Fibroblast of lung (primary cell): ENCODE measurements at regions not wholly inside any gene's neighbourhood (a gene's known extent, or its start where the extent isn't known, plus 50 kb on each side); places are given as distances from the start of the nearest gene placed in this dataset.

ENCODE experiments used
- DNase-seq, 2 donors: peaks; one replicate each; pipeline versions ENCODE4 v3.0.0 to v3.0.0-alpha.2; 2010; ENCODE audit warnings: low read depth in 2 of 2
- H2AFZ ChIP-seq: 2 replicates; pipeline ENCODE4 v1.5.1; 2012; ENCODE audit warnings: low read length, control low read depth, inconsistent platforms
- H3K27ac ChIP-seq: 2 replicates; pipeline ENCODE4 v1.5.1; 2011; ENCODE audit warnings: low read length, control low read depth; ENCODE audit not compliant: insufficient read depth
- H3K27me3 ChIP-seq: 2 replicates; pipeline ENCODE4 v1.5.1; 2011; ENCODE audit warnings: mild to moderate bottlenecking, low read length; ENCODE audit not compliant: control insufficient read depth, insufficient read depth
- H3K36me3 ChIP-seq: 2 replicates; pipeline ENCODE4 v1.5.1; 2011; ENCODE audit warnings: low read length; ENCODE audit not compliant: control insufficient read depth, insufficient read depth
- H3K4me1 ChIP-seq: 2 replicates; pipeline ENCODE4 v1.5.1; 2011; ENCODE audit warnings: low read length; ENCODE audit not compliant: control insufficient read depth, insufficient read depth; ENCODE audit errors: extremely low read depth
- H3K4me2 ChIP-seq: 2 replicates; pipeline ENCODE4 v1.5.1; 2011; ENCODE audit warnings: low read length, control low read depth; ENCODE audit not compliant: insufficient read depth; ENCODE audit errors: extremely low read depth
- H3K4me3 ChIP-seq, 4 experiments: fragments of 200-600 bp in 1 of 4; sonication (generic) in 1 of 4; replicated peaks in 1 of 4; 2 replicates each; pipeline ENCODE4 v1.5.1; 2011 to 2016; ENCODE audit warnings: low read length in 4 of 4, low read depth in 3 of 4, mild to moderate bottlenecking in 3 of 4, control low read depth in 2 of 4, inconsistent platforms in 1 of 4, mixed read lengths in 1 of 4; ENCODE audit not compliant: insufficient read depth in 1 of 4; ENCODE audit errors: control extremely low read depth in 1 of 4
- H3K79me2 ChIP-seq: 2 replicates; pipeline ENCODE4 v1.5.1; 2012; ENCODE audit warnings: mild to moderate bottlenecking, low read length, inconsistent platforms; ENCODE audit not compliant: control insufficient read depth, insufficient read depth
- H3K9ac ChIP-seq: 2 replicates; pipeline ENCODE4 v1.5.1; 2011; ENCODE audit warnings: mild to moderate bottlenecking, low read length, control low read depth; ENCODE audit not compliant: insufficient read depth
- H3K9me3 ChIP-seq: 2 replicates; pipeline ENCODE4 v1.5.1; 2012; ENCODE audit warnings: low read depth, low read length; ENCODE audit not compliant: control insufficient read depth, insufficient read depth
- H4K20me1 ChIP-seq: 2 replicates; pipeline ENCODE4 v1.5.1; 2011; ENCODE audit warnings: low read length; ENCODE audit not compliant: control insufficient read depth, insufficient read depth; ENCODE audit errors: extremely low read depth
- EZH2 ChIP-seq: IDR thresholded peaks from 2 replicates; pipeline ENCODE4 v1.5.1; 2012; ENCODE audit warnings: low read length, control low read depth, mild to moderate bottlenecking; ENCODE audit errors: missing control alignments
- TF ChIP-seq, protein P1 (sequence below), 2 donors: IDR thresholded peaks in 1 of 2; conservative IDR thresholded peaks in 1 of 2; 1 replicate in 1 of 2; 2 replicates in 1 of 2; pipeline ENCODE4 v1.5.1; 2011 to 2012; ENCODE audit warnings: low read length in 2 of 2, control low read depth in 1 of 2, inconsistent platforms in 1 of 2, low read depth in 1 of 2, mild to moderate bottlenecking in 1 of 2

DNA sequence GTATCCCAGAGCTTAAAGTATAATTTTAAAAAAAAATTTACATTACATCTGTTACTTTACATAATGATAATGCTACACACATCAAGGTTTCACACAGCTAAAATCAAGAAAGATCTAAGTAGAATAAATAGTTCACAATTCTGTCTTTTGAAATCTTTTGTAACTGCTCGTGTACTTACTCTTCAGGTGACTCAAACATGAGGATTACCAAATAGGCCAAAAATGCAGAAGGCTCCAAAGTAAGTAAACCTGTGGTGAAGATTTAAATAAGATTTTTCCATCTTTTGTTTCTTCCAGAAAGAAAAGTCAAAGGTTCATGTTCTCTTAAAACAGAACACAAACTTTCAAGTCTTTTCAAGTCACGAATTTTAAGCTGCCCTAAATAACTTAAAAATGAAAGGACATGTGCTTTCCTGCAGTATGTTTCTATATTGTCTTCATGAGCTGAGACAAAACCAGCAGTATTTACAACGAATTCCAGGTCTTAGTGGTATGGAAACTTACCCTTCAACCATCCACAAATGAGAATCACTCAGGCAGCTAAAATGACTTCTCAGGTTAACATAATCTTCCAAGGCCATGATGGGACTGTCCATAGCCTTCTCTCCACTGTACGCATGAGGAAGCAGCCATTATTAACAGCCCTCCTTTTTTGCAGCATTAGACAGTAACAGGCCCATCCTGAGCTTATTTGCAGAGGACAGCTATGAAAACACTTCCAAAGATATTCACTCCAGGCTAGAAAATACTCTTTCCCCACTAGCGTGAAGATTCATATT is 172.8 kb upstream of the EDNRA start:
- Histone ChIP-seq H3K4me1 (no peaks in the 10 kb centered on the region), H3K27ac (no peak overlapping the region), H4K20me1 (no peaks in the 10 kb centered on the region), H3K36me3 (no peaks in the 10 kb centered on the region), H3K79me2 (no peaks in the 10 kb centered on the region), H2AFZ (no peak overlapping the region), H3K27me3 (no peaks in the 10 kb centered on the region), H3K9ac (no peak overlapping the region), H3K4me2 (no peak overlapping the region), H3K4me3 (no peak overlapping the region), H3K9me3 (no peaks in the 10 kb centered on the region)
- peak in 1 of 2 donors; percentile 24 for DNase-seq
- TF ChIP-seq, protein P1, sequence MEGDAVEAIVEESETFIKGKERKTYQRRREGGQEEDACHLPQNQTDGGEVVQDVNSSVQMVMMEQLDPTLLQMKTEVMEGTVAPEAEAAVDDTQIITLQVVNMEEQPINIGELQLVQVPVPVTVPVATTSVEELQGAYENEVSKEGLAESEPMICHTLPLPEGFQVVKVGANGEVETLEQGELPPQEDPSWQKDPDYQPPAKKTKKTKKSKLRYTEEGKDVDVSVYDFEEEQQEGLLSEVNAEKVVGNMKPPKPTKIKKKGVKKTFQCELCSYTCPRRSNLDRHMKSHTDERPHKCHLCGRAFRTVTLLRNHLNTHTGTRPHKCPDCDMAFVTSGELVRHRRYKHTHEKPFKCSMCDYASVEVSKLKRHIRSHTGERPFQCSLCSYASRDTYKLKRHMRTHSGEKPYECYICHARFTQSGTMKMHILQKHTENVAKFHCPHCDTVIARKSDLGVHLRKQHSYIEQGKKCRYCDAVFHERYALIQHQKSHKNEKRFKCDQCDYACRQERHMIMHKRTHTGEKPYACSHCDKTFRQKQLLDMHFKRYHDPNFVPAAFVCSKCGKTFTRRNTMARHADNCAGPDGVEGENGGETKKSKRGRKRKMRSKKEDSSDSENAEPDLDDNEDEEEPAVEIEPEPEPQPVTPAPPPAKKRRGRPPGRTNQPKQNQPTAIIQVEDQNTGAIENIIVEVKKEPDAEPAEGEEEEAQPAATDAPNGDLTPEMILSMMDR (conservative IDR thresholded peaks at IDR 0.05 in 1 of 2, IDR thresholded peaks at IDR 0.05 in 1 of 2; ENCODE audit: low read depth in 1 of 2, low read length in 2 of 2) = no peak
- TF ChIP-seq EZH2 = no peak

DNA sequence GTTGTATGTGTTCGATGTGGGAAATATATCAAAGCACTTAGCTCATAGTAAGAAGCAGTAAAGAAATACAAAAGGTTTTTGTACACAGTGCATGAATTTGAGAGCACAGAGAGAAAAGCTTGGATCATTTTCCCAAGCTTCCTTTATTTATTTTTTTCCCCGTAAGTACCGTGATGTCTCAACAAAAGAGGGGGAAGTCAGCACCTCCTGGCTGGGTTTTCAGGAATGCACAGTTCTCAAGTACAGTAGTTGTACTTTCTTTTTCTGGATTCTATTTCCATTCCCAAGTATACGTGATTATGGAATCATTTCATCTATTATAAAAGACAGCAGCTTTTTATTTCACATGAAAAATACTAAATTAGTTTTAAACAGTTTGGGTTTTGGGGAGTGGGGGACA is 171.5 kb upstream of the EDNRA start:
- TF ChIP-seq, protein P1 (conservative IDR thresholded peaks at IDR 0.05 in 1 of 2, IDR thresholded peaks at IDR 0.05 in 1 of 2; ENCODE audit: low read depth in 1 of 2, low read length in 2 of 2) = no peak
- no peak for TF ChIP-seq EZH2
- Histone ChIP-seq H3K79me2 (no peaks in the 10 kb centered on the region), H3K27me3 (no peaks in the 10 kb centered on the region), H2AFZ (no peak overlapping the region), H3K4me2 (no peak overlapping the region), H3K4me1 (no peaks in the 10 kb centered on the region), H3K9ac (no peak overlapping the region), H3K27ac (no peak overlapping the region), H3K36me3 (no peaks in the 10 kb centered on the region), H3K9me3 (no peaks in the 10 kb centered on the region), H3K4me3 (no peak overlapping the region), H4K20me1 (no peaks in the 10 kb centered on the region)
- peak; percentile 29 to 33 for DNase-seq

DNA sequence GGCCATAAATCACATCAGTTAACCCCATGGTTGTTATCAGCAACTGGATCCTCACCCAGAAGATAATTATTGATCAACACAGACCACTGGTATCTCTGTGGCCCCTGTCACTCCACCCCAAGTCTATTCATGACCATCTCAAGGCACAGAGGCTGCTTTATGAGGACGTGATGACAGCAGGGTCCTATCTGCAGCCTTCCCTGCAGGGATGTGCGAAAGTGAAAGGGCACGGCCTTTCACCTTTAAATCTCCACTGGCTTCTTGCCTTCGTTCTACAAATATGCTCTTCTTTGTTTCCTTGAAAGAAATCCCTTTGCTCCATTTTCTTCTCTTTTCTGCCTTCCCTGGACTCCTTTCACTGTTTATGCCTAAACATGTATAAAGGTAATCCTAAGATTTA is 170.6 kb upstream of the EDNRA start:
- Histone ChIP-seq H3K9ac (no peak overlapping the region), H4K20me1 (no peaks in the 10 kb centered on the region), H3K27me3 (no peaks in the 10 kb centered on the region), H3K27ac (no peak overlapping the region), H3K36me3 (no peaks in the 10 kb centered on the region), H3K4me1 (no peaks in the 10 kb centered on the region), H3K4me3 (no peak overlapping the region), H3K4me2 (no peak overlapping the region), H2AFZ (no peak overlapping the region), H3K79me2 (no peaks in the 10 kb centered on the region), H3K9me3 (no peaks in the 10 kb centered on the region)
- TF ChIP-seq EZH2 = no peak
- TF ChIP-seq, protein P1 (conservative IDR thresholded peaks at IDR 0.05 in 1 of 2, IDR thresholded peaks at IDR 0.05 in 1 of 2; ENCODE audit: low read depth in 1 of 2, low read length in 2 of 2) = no peak
- no peak for DNase-seq
